IMR-90 (cell line): ENCODE measurements at regions not wholly inside any gene's neighbourhood (a gene's known extent, or its start where the extent isn't known, plus 50 kb on each side); places are given as distances from the start of the nearest gene placed in this dataset.

Source experiments
- BHLHE40 ChIP-seq: fragments of 150-350 bp; IDR thresholded peaks from 2 replicates; pipeline ENCODE4 v1.6.1; 2016; ENCODE audit warnings: mild to moderate bottlenecking, low read depth, low read length
- CEBPB ChIP-seq: IDR thresholded peaks from 2 replicates; pipeline ENCODE4 v1.6.1; 2012; ENCODE audit warnings: low read depth, low read length, improper control_type of control experiment
- CHD1 ChIP-seq: IDR thresholded peaks from 2 replicates; pipeline ENCODE4 v1.6.1; 2012; ENCODE audit warnings: low read depth, low read length, improper control_type of control experiment
- CTCF ChIP-seq: conservative IDR thresholded peaks from 2 replicates; pipeline ENCODE4 v1.5.1; 2012; ENCODE audit warnings: mild to moderate bottlenecking, low read depth, low read length, improper control_type of control experiment
- FOS ChIP-seq: fragments of 150-350 bp; IDR thresholded peaks from 2 replicates; pipeline ENCODE4 v1.6.1; 2016; ENCODE audit warnings: low read depth, low read length
- MAFK ChIP-seq: IDR thresholded peaks from 2 replicates; pipeline ENCODE4 v1.6.1; 2012; ENCODE audit warnings: low read depth, low read length, improper control_type of control experiment
- MAZ ChIP-seq: IDR thresholded peaks from 2 replicates; pipeline ENCODE4 v1.6.1; 2012; ENCODE audit warnings: low read depth, mild to moderate bottlenecking, low read length, improper control_type of control experiment, moderate library complexity, borderline replicate concordance
- POLR2A ChIP-seq: IDR thresholded peaks from 2 replicates; pipeline ENCODE4 v1.6.1; 2012; ENCODE audit warnings: mild to moderate bottlenecking, low read depth, low read length
- RAD21 ChIP-seq: IDR thresholded peaks from 2 replicates; pipeline ENCODE4 v1.6.1; 2012; ENCODE audit warnings: low read length, improper control_type of control experiment
- RFX5 ChIP-seq: IDR thresholded peaks from 2 replicates; pipeline ENCODE4 v1.8.0; 2012; ENCODE audit warnings: low read depth, mild to moderate bottlenecking, low read length, moderate library complexity
- SMC3 ChIP-seq: fragments of 150-350 bp; IDR thresholded peaks from 2 replicates; pipeline ENCODE4 v1.6.1; 2016; ENCODE audit warnings: low read depth, mild to moderate bottlenecking, antibody characterized with exemption, low read length, moderate library complexity
- USF2 ChIP-seq: fragments of 150-350 bp; IDR thresholded peaks from 2 replicates; pipeline ENCODE4 v1.6.1; 2017; ENCODE audit warnings: mild to moderate bottlenecking, antibody characterized with exemption, low read length, low read depth

- no peak for TF ChIP-seq POLR2A
- TF ChIP-seq CTCF: no peak
- TF ChIP-seq RAD21: no peak
- TF ChIP-seq MAZ: no peak
- no peak for TF ChIP-seq SMC3
- no peak for TF ChIP-seq MAFK
- TF ChIP-seq BHLHE40: no peak
- no peak for TF ChIP-seq CHD1
- TF ChIP-seq CEBPB: no peak
- TF ChIP-seq FOS: no peak
- no peak for TF ChIP-seq USF2
- no peak for TF ChIP-seq RFX5
These were observed 216.0 kb downstream of the HAPSTR1 start for GRCh38 chr16:9307446-9307845.
